ENCODE measurements at regions not wholly inside any gene's neighbourhood (a gene's known extent, or its start where the extent isn't known, plus 50 kb on each side); places are given as distances from the start of the nearest gene placed in this dataset.
"Not testable (repeated sequence)": the region's sequence is repeated elsewhere in the genome, so short reads cannot be mapped to it uniquely, and the experiment has no call there.

DNA sequence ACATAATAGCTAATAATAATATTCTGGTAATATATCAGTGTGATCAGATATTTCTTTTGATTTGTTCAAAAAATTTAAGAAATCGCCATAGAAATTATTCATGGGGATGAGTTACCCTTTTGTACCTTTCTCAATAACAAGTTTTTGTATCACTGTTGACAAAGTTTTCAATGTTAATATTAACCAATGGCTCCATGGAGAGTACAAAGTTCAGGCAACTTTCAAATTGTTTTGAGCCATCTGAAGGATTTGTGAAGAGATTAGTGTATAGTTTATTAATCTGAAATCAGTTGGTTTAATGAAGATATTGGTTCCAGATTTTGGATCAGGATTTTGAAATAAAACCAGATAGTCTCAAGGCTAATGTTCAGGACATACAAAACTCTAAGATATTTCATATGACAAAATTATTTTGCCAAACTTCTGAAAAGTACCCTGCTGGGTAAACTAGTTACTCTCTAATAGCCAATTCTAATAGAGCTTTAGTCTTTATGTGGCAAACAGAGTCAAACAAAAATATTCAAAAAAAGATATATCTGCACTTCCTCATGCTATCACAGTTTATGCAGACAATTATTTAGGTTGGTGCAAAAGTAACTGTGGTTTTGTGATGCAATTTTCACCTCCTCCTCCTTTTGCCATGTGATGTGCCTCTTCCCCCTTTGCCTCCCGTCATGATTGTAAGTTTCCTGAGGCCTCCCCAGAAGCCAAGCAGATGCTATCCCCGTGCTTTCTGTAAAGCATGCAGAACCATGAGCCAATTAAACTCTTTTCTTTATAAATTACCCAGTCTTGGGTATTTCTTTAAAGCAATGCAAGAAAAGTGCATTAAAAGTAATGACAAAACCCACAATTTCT lies 1105.0 kb downstream of the PLA2G4A start:
- no peak for DNase-seq (ENCODE audit: low read depth in 4 of 4, low spot score in 3 of 4)

GRCh38 chr1:187936667-187937066 lies 1107.9 kb downstream of the PLA2G4A start:
- DNase-seq (ENCODE audit: low read depth in 4 of 4, low spot score in 3 of 4) = no peak

- DNase-seq (ENCODE audit: low read depth in 4 of 4, low spot score in 3 of 4) = no peak
Measured at GRCh38 chr1:187938092-187938491, 1109.3 kb downstream of the PLA2G4A start.

GRCh38 chr1:187942986-187943385 lies 1114.2 kb downstream of the PLA2G4A start:
- no peak for DNase-seq (ENCODE audit: low read depth in 4 of 4, low spot score in 3 of 4)

- DNase-seq (ENCODE audit: low read depth in 4 of 4, low spot score in 3 of 4) = no peak
Measured at GRCh38 chr1:187943606-187944403, 1115.1 kb downstream of the PLA2G4A start.

GRCh38 chr1:187946661-187947060 lies 1117.9 kb downstream of the PLA2G4A start:
- not testable (repeated sequence) for DNase-seq (ENCODE audit: low read depth in 4 of 4, low spot score in 3 of 4)

- no peak for DNase-seq (ENCODE audit: low read depth in 4 of 4, low spot score in 3 of 4)
Measured at GRCh38 chr1:187947359-187947758, 1118.6 kb downstream of the PLA2G4A start.

- DNase-seq (ENCODE audit: low read depth in 4 of 4, low spot score in 3 of 4) = no peak
Measured at GRCh38 chr1:187948170-187948794, 1119.5 kb downstream of the PLA2G4A start.

DNA sequence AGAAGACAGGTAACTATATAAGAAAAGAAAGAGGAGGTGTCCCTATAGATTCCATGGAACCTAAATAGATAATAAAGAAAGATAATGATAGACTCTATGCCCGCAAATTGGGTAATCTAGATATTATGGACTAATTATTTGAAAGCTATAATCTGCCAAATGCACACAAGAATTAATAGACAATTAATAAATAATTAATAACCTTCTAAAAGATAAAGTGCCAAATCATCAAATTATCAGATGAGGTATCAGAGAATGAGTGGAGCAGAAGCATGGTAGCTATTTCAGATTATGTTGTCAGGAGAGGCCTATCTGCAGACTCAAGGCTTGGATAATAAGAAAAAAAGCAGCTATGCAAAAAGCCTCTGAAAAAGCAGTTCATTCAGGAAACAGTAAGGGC lies 1120.8 kb downstream of the PLA2G4A start:
- DNase-seq (ENCODE audit: low read depth in 4 of 4, low spot score in 3 of 4) = no peak

DNA sequence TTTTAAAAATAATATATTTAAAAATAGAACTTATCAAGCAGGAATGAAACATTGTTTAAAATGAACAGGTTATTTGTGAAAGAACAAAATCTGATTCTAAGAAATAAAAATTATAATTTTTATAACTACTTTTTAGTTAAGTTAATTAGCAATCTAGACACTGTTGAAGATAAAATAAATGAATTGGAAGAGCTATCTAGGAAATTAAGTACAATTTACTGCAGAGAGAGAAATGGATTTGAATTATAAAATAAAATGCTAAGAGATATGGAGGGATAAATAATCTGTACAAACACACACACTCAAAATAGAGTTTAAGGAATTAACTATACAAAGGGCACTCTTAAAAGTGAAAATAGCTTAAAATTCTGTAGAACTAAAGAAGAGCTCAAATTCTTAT lies 1123.1 kb downstream of the PLA2G4A start:
- DNase-seq (ENCODE audit: low read depth in 4 of 4, low spot score in 3 of 4) = no peak

- DNase-seq (ENCODE audit: low read depth in 4 of 4, low spot score in 3 of 4) = no peak
Measured at GRCh38 chr1:187952446-187952845, 1123.7 kb downstream of the PLA2G4A start.

DNA sequence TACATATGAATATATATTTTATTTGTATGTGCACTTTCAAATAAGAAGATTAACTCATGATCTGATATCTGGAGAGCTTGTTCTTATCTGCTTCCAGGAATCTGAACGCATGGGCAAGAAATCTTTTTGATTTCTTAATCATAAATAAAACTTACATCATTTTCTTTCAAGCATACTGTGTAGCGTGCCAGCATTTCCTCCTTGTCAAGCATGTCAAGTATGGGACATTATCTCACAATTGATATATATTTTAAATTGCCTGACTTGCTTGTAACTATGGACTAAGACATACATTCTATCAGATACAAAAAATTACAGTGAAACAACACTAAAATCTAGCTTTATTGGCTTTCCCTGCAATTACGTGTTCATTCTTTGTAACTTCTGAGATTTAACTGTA lies 1128.2 kb downstream of the PLA2G4A start:
- no peak for DNase-seq (ENCODE audit: low read depth in 4 of 4, low spot score in 3 of 4)

DNA sequence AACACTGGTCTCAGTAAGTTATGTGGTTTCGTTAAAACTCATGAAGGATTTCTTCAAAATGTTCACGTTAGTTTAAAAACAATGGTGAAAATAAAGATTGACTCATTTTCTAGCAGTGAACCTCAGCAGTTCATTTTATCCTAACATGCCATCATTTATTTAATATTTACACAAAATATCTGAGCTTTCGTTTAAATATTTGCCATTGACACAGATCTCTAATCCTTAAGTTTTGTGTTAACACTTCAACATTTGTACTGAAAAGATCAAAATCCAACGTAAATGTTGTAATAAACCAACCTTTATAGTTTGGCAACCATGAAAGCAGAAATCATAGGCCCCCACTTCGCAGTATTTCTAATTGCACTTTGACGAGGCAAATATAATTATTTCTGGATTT lies 1129.5 kb downstream of the PLA2G4A start:
- DNase-seq (ENCODE audit: low read depth in 4 of 4, low spot score in 3 of 4) = no peak

- DNase-seq (ENCODE audit: low read depth in 4 of 4, low spot score in 3 of 4) = no peak
Measured at GRCh38 chr1:187959062-187959461, 1130.3 kb downstream of the PLA2G4A start.

- DNase-seq (ENCODE audit: low read depth in 4 of 4, low spot score in 3 of 4) = no peak
Measured at GRCh38 chr1:187960125-187960638, 1131.4 kb downstream of the PLA2G4A start.

DNA sequence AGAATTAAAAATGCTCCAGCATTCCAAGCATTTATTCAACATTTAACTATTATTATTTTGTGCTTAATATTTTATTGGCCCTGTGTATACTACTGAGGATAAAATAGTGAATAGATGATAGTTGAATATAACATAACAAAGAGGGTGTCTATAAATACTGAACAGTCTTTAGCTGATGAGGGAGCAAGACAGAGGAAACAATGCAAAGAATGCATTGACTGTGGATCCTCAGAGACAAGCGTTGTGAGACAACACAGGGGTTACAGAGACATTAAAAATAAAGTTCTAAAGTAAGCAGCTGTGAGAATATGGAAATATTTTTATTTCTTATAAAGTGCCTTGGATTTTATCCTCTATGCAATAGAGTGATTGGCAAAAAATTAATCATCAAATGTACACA lies 1133.1 kb downstream of the PLA2G4A start:
- no peak for DNase-seq (ENCODE audit: low read depth in 4 of 4, low spot score in 3 of 4)

DNA sequence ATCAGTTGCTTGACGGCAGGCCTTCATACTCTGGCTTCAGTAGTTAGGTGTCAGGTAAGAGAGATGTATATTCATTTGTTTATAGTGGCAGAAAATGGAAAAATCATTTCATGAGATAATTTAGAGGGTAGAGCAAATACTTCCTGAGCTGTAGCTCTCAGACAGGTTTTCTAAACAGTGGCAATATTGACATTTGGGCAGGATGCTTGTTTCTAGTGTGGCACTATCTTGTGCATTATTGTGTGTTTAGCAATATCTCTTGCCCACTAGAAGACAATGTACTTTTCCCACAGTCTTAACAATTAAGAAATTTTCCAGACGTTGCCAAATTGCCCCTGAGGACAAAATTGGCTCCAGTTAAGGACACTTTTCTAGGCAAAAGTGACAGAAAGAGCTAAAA lies 1143.1 kb downstream of the PLA2G4A start:
- no peak for DNase-seq (ENCODE audit: low read depth in 4 of 4, low spot score in 3 of 4)

DNA sequence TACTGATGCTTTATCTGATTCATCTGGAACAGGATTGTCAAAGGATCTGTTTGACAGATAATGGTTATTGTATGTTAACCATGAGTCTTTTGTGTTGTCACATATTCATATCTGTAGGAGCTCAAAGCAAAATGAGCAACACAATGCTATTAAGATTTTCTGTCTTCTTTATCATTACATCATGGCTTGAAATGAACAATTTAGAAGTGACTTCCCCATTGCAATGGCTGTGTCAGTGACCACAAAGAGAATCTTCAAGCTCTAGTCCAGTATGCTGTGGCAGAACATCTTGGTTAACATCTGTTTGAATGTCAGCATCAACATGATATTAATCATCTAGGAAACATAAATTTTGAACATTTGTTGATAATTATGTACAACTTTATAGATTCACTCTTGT lies 1148.5 kb downstream of the PLA2G4A start:
- no peak for DNase-seq (ENCODE audit: low read depth in 4 of 4, low spot score in 3 of 4)

GRCh38 chr1:187985145-187985896 lies 1156.6 kb downstream of the PLA2G4A start:
- DNase-seq (ENCODE audit: low read depth in 4 of 4, low spot score in 3 of 4) = no peak

- DNase-seq (ENCODE audit: low read depth in 4 of 4, low spot score in 3 of 4) = no peak
Measured at GRCh38 chr1:187985897-187986654, 1157.3 kb downstream of the PLA2G4A start.

Data from right renal pelvis (tissue), 4 donors.